Ishikawa (cell line): ENCODE measurements at regions not wholly inside any gene's neighbourhood (a gene's known extent, or its start where the extent isn't known, plus 50 kb on each side); places are given as distances from the start of the nearest gene placed in this dataset.

ENCODE experiments used
- CEBPB ChIP-seq: IDR thresholded peaks from 2 replicates; pipeline ENCODE4 v1.6.1; 2012
- CREB1 ChIP-seq: IDR thresholded peaks from 2 replicates; pipeline ENCODE4 v1.6.1; 2012; ENCODE audit warnings: low read depth
- EP300 ChIP-seq: IDR thresholded peaks from 2 replicates; pipeline ENCODE4 v1.6.1; 2012; ENCODE audit warnings: borderline replicate concordance
- FOXM1 ChIP-seq: IDR thresholded peaks from 2 replicates; pipeline ENCODE4 v1.6.1; 2012; ENCODE audit warnings: low read depth, borderline replicate concordance
- NFIC ChIP-seq: IDR thresholded peaks from 2 replicates; pipeline ENCODE4 v1.6.1; 2012
- RAD21 ChIP-seq: IDR thresholded peaks from 2 replicates; pipeline ENCODE4 v1.6.1; 2012; ENCODE audit warnings: low read depth
- TAF1 ChIP-seq: IDR thresholded peaks from 2 replicates; pipeline ENCODE4 v1.6.1; 2012; ENCODE audit warnings: low read depth, mild to moderate bottlenecking
- TCF12 ChIP-seq: IDR thresholded peaks from 2 replicates; pipeline ENCODE4 v1.6.1; 2012; ENCODE audit warnings: low read depth
- TEAD4 ChIP-seq: IDR thresholded peaks from 2 replicates; pipeline ENCODE4 v1.6.1; 2012
- YY1 ChIP-seq: IDR thresholded peaks from 2 replicates; pipeline ENCODE4 v1.6.1; 2012; ENCODE audit warnings: low read depth
- ZBTB7A ChIP-seq: IDR thresholded peaks from 2 replicates; pipeline ENCODE4 v1.6.1; 2012; ENCODE audit warnings: low read depth
- TF ChIP-seq, protein P1 (sequence below): IDR thresholded peaks from 2 replicates; pipeline ENCODE4 v1.6.1; 2012; ENCODE audit warnings: low read depth, mild to moderate bottlenecking
- TF ChIP-seq, protein P2 (sequence below): IDR thresholded peaks from 2 replicates; pipeline ENCODE4 v1.6.1; 2012

DNA sequence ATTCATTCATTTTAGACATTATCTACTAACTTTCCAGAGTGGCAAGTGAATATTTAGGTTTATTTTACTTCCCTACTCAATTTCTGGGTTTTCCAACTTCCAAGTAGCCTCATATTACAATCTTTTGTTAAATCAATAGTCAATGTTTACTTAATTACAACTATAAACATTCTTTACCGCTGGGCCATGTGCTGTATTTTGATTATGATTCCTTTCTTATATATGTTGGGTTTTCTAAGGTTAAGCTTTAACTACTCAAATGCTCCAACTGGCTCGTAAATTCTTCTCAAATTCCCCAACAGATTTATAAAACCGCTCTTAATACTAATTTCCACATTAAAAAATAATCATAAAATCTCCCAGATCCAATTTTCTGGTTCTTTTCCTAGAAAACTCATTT, 110.1 kb upstream of the ABCA1 start:
- TF ChIP-seq NFIC (no peak), EP300 (no peak), TEAD4 (no peak), RAD21 (no peak), TAF1 (no peak), ZBTB7A (no peak), CEBPB (no peak), YY1 (no peak), CREB1 (no peak), TCF12 (no peak), FOXM1 (no peak)
- TF ChIP-seq, protein P1, sequence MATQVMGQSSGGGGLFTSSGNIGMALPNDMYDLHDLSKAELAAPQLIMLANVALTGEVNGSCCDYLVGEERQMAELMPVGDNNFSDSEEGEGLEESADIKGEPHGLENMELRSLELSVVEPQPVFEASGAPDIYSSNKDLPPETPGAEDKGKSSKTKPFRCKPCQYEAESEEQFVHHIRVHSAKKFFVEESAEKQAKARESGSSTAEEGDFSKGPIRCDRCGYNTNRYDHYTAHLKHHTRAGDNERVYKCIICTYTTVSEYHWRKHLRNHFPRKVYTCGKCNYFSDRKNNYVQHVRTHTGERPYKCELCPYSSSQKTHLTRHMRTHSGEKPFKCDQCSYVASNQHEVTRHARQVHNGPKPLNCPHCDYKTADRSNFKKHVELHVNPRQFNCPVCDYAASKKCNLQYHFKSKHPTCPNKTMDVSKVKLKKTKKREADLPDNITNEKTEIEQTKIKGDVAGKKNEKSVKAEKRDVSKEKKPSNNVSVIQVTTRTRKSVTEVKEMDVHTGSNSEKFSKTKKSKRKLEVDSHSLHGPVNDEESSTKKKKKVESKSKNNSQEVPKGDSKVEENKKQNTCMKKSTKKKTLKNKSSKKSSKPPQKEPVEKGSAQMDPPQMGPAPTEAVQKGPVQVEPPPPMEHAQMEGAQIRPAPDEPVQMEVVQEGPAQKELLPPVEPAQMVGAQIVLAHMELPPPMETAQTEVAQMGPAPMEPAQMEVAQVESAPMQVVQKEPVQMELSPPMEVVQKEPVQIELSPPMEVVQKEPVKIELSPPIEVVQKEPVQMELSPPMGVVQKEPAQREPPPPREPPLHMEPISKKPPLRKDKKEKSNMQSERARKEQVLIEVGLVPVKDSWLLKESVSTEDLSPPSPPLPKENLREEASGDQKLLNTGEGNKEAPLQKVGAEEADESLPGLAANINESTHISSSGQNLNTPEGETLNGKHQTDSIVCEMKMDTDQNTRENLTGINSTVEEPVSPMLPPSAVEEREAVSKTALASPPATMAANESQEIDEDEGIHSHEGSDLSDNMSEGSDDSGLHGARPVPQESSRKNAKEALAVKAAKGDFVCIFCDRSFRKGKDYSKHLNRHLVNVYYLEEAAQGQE, result no peak
- TF ChIP-seq, protein P2, sequence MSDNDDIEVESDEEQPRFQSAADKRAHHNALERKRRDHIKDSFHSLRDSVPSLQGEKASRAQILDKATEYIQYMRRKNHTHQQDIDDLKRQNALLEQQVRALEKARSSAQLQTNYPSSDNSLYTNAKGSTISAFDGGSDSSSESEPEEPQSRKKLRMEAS, result no peak
